RPMI7951 (cell line): ENCODE measurements at regions not wholly inside any gene's neighbourhood (a gene's known extent, or its start where the extent isn't known, plus 50 kb on each side); places are given as distances from the start of the nearest gene placed in this dataset.

Source experiments
- DNase-seq: peaks from one replicate; pipeline ENCODE4 v3.0.0-alpha.2; 2012; ENCODE audit warnings: low read depth

DNA sequence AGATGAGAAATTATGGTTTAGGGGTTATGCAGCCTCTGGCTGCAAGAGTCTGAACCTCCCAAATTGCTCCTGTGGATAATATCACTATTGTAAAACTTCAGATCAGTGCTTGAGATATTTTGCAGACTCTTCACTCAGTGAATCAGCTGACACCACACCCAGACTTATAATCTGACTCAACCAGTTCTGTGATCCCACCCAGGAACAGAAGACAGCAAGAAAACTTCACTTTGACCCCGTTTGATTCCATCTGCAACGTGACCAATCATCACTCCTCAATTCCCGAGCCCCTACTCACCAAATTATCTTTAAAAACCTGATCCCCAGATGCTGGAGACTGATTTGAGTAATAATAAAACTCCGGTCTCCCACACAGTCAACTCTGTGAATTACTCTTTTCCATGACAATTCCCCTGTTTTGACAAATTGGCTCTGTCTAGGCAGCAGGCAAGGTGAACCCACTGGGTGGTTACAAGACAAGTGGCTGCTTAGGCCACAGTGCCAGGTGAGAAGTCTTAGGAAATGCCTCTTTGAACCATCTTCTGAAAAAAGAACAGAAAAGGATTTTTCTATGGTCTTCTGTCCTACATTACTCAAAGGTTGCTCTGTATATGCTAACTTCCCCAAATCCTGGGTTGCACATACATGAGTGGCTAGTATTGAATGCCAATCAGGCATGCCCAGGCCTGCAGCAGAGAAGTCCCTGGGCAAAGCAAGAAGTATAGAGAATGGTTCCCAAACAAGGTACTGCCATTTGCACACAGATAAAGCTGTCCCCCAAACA, 588.0 kb downstream of the PRELID2 start:
- no peak for DNase-seq

DNA sequence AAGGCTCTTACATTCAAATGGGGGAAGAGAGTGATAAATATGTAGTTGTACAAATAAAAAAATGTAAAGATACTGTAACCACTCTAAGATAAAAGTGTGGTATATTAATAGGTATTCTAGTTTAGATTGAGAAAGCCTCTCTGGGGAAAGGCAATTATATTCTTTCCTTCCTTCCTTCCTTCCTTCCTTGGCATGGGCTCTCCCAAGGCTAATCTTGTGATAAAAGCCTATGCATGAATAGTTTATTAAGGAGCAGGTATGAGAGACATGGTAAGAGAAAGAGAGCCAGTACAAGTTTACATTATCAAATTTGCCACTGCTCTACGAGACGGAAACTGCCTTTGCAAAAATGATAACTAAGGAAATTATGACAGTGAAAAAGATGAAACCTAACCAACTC, 588.8 kb downstream of the PRELID2 start:
- DNase-seq = no peak

DNA sequence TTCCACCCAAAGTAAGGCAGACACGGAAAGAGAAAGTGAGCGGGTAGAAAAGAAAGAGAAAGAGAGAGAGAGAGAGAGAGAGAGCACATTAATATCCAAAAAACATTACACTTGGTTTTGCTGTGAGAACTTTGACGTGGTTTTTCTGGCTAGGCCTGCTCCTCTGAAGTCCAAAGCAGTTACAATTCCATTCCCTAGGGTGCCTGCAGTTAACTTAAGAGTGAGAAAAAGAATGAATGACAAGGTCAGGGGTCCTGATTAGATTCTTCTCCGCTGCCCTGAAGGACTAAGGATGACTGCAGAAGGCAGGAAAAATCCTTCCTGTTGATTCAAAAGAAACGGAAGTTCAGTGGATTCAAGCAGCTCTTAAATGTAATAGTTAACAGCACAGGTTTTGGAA, 589.8 kb downstream of the PRELID2 start:
- DNase-seq = no peak

DNA sequence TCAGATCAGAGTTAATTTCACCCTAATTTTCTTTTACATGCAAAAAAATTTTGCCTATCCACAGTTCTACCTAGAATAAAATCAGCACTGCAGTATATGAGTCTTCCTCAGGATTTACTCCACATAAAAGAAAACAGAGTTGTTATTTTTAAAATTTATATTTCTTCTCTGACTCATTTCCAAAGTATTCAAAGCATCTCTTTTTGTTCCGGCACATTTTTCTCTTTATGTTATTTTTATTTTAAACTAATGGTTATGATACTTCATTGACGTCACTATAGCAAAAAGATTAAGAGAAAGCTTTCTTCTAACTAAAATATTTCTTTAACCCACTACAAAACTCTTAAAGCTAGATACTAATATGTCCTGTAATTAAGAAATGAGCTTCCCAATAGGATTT, 590.4 kb downstream of the PRELID2 start:
- no peak for DNase-seq

DNA sequence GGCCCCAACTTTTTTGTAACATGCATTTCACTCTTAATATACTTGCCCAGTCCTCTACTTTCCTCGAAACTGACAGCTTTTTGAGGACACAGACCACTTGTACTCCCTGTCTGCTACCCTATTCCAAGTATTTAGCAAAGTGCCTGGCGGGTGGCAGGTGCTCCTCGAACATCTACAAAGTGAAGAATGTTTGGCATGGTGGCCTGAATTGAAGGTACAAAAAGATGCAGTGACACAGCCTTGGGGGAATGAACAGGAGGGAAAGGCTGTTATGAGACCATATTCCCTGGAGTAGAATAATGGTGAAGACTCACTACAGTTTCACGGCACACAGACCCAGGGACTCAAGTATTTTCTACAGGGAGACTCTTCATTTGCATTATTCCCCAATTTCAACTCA, 590.9 kb downstream of the PRELID2 start:
- no peak for DNase-seq

DNA sequence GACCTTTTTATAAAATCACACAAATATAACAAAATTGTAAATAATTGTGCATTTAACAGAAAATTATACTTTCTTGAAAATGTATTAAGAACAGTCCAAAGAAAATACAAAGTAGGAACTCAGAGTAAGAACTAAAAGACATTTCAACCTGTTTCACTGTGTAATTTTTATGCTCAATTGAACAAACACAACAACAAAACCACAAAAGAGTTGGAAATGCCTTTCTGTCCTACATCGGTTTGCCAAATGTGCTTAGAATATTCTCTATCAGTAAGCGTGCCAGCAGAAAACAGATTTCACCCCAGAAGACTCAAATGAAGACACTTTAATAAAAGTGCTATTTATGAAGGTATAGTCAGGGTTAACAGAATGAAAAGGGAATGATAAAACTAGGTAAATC, 592.1 kb downstream of the PRELID2 start:
- no peak for DNase-seq

DNA sequence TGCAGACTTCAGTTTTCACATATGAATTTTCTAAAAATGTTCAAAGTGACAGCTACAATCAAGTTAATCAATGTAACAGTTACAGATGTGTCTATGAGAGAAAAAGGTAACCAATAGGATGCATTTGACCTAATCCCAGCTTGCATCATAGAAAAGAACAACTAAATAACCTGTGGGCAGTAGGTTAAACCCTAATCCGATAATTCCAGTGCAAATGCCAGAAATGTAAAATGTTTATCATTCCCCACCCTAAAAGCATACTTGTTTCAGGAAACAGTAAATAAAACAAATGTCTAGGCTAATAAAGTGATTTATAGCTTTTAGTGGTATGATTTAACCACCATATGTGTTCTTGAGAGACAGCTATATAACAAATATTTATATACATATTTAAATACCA, 592.6 kb downstream of the PRELID2 start:
- no peak for DNase-seq

DNA sequence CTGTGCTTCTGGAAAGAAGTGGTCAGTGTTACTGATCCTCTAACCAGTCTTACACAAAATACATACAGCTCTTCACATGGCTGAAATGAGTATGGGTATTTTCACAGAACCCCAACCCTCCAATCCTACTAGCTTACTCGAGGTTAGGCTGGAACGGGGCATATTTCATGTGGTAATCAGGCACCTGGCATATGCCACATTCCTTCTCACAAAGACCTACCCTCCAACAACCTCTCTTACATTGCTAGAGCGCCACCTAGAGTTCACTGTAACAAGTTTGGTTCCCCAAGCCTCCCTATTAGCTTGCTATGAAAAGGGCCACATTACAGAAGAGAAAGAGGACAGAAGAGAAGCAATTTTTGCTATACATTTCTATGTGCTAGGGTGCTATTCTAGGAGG, 597.3 kb downstream of the PRELID2 start:
- no peak for DNase-seq

DNA sequence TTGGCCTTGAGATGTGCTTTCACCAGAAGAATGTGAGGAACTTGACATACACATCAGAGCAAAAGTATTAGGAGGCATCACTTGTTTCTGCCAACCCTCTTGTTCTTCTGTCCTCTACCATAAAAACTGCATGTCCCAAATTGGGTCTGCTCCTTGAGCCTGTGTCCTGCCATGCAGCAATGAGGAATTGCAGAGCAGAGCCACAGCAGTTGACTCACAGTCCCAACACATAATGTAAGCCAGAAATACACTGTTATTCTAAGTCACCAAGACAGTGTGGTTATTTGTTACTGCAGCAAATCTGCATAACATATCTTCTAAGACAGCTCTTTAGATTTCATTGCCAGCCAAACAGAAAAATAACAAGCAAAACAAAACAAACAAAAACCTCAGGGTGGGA, 598.2 kb downstream of the PRELID2 start:
- no peak for DNase-seq

DNA sequence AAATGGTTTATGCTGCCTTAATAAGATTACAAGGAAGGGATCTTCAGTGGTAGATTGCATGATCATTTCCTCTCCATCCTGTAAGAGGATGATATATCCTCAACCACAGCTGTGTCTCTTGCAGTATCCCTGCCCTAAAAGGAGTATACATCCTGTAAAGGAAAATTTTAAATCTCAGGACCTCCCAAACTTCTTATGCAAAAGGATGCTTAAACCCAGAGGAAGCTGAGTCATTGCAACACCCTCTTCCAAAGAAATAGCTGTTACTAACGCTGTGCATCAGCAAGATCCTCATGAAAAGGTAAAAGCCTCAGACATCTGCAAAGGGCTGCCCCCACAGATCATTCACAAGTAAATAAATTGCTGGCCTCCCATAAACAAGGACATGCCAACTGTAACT, 599.0 kb downstream of the PRELID2 start:
- DNase-seq = no peak

DNA sequence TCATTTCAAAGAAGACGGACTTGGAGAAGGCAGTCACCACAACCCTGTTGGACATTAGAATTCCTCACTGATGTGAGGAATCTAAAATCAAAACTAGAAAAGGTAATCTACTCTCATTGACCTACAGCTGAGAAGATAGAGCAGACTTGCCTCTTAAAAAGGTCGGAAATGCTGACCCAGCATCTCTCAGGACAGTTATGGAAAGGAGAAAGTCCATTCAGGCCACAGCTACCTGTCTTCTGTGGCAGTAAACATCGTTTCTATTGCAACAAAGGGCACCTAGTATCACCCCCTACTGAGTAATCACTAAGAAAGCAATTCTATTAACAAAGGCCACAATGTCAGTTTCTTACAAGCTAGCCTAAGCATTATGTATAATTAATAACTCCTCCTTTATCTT, 601.7 kb downstream of the PRELID2 start:
- no peak for DNase-seq

DNA sequence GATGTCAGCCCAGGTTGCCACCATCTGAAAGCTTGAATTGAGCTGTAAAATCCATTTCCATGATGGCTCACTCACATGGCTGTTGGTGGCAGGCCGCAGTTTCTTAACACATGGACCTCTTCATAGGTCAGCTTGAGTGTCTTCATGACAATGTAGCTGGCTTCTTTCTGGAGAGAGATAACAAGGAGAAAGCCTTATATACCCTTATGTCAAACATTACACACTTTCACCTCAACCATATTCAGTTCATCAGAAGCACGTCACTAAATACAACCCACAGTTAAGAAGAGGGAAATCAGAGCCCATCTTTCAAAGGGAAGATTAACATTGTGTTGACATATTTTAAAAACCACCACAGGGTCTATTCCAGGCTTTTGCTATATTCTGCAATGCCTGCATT, 604.4 kb downstream of the PRELID2 start:
- DNase-seq = no peak

DNA sequence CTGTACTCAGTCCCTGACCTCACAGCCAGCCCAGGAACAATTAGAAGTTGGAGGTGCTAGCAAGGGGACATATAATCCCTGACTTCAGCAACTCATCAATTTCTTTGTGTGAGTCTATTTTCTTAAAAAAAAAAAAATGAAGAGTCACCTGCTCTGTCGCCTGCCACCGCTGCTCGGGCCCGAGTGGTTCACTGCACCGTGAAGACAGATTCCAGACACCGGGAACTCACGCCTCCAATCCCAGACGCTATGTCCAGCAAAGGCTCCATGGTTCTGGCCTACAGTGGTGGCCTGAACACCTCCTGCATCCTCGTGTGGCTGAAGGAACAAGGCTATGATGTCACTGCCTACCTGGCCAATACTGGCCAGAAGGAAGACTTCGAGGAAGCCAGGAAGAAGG, 606.6 kb downstream of the PRELID2 start:
- no peak for DNase-seq

DNA sequence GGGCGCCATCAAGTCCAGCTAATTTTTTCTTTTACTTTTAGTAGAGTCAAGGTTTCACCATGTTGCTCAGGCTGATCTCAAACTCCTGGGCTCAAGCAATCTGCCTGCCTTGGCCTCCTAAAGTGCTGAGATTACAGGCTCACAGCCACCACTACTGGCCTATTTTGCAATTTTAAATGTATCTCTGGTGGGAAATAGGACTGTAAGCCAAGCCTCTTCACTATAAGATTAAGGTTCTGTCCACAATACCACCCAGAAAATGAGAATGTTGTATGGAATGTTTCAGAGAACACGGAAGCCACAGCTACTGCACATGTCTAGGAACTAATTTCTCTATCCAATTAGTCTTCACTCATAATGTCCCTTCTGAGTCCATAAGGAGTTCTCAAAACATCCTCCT, 607.3 kb downstream of the PRELID2 start:
- no peak for DNase-seq

DNA sequence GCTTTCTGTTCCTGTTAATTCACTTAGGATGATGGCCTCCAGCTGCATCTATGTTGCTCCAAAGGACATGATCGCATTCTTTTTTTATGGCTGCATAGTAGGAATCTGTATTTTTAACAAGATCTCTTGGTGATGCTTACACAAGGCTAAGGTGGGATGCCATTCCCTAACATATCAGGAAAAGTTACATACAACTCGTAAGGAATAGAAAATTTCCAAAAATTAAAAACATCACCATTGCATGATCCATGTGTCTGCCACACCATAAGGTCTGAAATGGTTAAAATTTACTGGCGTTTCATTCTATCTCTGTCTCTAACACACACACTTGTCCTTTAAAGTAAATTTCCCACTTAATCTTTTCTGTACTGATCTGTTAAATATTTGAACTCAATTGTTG, 608.4 kb downstream of the PRELID2 start:
- no peak for DNase-seq

DNA sequence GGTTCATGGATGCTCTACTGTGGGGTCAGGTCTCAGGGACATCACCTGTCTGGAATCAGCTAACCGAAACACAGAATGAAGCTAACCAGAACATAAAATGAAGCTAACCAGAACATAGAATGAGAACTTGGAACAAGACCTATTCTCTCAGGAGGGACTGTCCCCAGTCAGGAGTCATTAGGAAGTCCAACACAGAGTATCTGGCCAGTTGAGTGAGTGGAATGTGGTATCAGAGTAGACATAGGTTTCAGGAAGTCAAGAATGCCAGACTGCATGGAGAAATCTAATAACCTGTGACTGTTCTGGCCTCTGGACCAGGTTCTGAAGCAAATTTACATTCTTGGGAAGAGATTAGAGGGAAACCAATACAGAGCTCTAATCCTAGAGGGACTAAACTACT, 609.6 kb downstream of the PRELID2 start:
- no peak for DNase-seq

DNA sequence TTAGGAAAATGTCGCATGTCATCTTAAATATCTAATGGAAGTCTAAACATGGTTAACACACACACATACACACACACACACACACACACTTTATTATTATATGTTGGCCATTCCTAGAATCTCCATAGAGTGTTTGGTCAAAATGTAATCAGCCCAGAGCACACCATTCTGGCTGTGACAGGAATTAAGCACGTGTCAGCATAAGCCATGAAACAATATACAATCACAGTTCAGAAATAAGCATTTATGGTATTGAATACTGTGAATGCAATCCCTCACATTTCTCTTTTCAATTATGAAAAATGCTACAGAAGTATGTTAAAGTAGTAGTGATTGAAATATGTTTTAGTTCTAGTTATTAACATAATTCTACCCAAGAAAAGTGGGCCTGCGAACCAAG, 611.6 kb downstream of the PRELID2 start:
- no peak for DNase-seq

DNA sequence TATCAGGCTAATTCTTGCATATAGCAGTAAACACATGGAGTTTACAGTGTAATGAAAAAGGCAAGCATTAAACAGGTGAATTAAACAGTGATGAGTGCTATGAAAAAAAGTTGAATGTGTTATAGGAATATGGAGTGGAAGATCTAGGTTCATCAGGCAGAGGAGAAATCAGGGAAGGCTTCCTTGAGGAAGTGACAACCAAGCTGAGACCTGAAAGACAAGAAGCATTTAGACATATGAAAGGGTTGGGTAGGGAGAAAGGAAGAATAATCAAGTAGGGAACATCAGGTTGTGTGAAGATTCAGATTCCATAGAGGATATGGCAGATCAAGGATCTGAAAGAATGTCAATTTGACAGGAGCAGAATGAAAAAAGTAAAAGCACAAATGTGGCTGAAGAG, 612.5 kb downstream of the PRELID2 start:
- DNase-seq = no peak

DNA sequence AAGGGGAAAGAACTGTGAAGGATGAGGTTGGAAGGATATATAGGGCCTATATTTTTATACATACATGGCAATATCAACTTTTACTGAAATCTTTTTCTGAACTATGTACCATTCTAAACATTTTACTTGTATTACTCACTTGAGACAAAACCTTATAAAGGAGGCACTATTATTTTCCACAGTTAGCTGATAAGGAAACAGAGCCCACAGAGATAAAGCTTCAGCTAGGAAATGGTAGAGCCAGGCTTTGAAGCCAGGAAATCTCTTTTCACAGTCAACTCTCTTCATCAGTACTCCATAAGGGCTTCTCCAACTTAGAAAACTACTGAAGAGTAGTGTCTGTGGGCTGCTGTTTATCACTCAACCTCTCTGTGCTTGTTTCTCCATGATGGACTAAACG, 613.7 kb downstream of the PRELID2 start:
- no peak for DNase-seq

DNA sequence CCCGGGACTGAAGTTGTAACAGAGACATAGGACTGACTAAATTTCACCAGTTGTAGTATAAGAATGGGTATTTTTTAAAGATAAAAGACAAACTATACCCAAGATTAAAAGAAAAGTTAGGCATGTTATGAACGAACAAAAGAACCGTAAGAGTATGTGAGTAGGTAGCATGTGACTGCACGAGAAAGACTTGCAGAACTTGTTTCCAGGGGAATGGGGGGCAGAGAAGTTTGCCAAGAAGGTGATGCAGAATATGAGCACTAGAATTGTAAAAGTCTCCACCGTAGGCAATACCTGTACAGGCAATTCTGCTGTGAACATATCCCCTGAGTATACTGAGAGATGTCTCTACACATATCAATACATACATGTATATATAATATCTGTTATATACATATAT, 614.7 kb downstream of the PRELID2 start:
- no peak for DNase-seq

DNA sequence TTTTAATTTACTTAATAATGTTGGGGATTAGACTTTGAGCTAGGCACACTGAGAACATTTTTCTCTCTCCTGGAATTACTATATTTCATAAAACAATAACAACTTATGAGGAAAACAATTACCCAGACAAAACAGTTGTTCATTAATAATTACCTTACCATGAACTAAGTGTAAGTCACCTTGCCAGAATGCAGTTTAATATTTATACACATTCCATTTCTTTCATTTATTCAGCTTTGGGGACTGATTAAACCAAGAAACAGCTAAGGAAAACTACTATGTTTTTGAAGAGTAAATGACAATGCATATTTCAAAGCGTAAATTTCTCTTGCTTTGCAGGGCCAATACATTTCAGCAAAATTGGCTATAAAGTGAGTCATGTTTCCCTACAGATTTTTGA, 616.2 kb downstream of the PRELID2 start:
- no peak for DNase-seq

DNA sequence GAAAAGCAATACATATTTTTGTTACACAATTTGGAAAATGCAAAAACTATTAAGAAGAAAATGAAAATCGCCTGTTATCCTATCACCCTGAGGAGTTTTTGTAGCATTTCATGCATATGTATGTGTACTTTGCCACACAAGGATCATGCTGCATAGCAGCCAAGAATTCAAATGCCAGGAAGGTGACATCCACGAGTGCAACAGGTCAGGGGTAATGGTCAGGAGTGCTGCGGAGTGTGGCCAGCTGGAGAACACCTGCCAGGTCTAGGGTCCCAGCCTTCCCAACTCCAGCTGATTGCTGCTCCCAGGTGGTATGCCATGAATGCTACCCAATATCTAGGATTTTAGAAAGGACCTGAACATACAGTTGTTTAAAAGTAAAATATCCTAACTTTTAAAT, 617.1 kb downstream of the PRELID2 start:
- no peak for DNase-seq

DNA sequence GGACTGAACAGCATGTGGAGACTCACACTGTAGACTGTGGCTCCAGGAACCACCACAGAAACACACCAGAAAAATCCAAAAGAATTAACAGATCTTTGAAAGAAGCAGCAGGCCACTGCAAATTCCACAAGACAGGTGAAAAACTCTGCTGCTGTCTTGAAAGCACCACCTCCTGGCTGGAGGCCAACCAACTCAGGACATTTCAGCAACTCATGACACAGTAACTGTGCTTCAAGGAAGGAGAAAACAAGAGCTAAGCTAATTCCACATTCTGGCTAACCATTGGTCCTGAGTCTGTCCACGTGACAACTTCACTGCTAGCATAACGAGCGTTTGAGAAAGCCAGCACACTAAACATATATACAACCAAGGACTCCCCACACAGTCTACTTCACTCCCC, 625.1 kb downstream of the PRELID2 start:
- no peak for DNase-seq

DNA sequence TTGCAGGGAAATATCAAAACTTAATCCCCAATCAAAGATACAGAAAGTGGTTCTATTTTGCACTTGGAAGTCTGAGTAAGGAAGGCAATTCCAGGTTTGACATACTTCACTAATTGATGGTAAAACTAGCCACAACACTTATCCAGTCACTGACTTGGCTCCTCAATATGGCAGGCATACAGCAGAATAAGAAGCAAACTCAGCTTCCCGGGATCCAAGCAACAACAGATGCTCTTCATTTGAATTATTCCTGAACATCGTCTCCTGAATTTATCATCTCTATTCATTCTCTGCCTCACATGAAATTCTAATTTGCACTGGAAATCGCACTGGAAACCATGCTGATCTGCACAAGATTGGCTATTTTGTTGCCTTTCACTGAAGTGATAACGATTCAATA, 629.6 kb downstream of the PRELID2 start:
- DNase-seq = no peak
